Stimulated activated CD4-positive, alpha-beta T cell treated with anti-CD3 and anti-CD28 coated beads, Interleukin-1b, Interleukin-23, amount 100 ng/mL, for 24 hours (primary cell): ENCODE measurements at regions not wholly inside any gene's neighbourhood (a gene's known extent, or its start where the extent isn't known, plus 50 kb on each side); places are given as distances from the start of the nearest gene placed in this dataset.

ENCODE experiments used
- DNase-seq, 4 experiments: peaks; one replicate each; pipeline ENCODE4 v3.0.0-alpha.2; 2020; ENCODE audit warnings: low read depth in 4 of 4, low spot score in 1 of 4

DNA sequence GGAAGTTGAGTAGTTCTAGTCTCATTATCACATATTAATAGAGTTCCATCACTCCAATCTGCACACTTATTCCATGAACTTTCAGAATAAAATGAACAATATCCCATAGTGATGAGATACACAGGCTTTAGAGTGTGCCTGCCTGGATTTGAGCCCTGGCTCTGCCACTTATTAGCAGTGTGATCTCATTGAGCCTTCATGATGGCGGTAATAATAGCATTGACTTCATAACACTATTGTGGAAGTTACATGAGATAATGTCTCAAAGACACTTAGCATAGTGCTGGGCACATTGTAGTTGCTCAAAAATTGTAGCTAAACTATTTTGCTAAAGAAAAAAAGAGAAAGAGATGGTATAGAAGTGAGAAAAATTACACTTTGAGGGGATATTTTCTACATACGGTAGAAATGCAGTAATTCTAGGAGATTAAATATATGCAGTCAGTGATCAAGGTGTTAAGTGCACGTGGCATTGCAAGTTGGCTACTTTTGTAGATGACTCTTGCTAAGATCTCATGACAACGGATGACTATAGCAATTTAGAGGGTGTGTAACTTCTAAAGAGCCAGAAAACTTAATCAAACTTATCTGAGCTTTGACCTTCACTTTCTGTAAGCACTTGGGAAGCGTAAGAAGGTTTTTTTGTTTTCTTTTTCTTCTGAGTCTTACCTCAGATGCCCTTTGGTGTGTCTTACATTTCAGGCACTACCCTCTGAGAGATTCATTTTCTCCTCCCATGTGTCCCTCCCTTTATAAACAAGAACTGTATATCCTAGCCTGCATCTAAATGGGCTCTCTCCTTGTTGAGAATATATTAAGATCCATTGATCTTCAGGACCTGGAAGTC lies 380.6 kb upstream of the NR3C2 start:
- DNase-seq = no peak

DNA sequence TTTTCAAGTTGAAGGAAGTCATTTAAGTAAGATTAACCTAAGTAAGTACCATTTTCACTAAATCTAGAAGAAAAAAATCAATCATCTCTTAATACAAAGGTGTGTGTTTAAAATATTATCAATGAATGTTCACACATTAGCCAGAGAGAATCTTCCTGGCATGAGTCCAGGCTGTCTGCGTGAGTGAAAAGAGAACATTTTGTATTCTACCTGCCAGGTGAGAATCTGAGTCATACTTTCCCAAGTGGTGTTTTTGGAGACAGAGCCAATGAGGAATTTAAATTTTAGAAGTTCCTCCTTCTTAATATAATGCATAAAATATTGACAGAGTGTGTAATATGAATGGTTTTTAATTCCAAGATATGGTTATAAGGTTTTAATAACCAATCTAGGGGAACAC lies 371.8 kb upstream of the NR3C2 start:
- no peak for DNase-seq

DNA sequence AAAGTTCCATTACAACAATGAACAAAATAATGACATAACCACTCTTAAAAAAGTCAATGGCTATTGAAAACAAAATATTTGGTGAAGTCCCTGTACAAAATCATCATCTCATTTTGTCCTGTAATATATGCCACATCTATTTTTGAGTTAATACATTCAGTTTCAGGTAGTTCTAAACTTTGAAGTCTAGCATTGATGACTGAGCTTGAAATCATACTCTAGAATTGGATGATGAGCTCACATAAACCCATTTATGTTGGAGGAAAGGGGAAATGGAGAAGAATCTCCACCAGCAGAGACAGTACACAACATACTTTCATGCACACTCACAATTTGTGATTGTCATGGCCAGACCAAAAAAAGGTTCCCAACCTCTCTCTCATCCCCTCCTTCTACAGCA lies 371.1 kb upstream of the NR3C2 start:
- no peak for DNase-seq

GRCh38 chr4:148812101-148812500 lies 369.9 kb upstream of the NR3C2 start:
- no peak for DNase-seq

GRCh38 chr4:148810461-148810860 lies 368.2 kb upstream of the NR3C2 start:
- no peak for DNase-seq

- no peak for DNase-seq
Observed at GRCh38 chr4:148808416-148808815, 366.2 kb upstream of the NR3C2 start.

DNA sequence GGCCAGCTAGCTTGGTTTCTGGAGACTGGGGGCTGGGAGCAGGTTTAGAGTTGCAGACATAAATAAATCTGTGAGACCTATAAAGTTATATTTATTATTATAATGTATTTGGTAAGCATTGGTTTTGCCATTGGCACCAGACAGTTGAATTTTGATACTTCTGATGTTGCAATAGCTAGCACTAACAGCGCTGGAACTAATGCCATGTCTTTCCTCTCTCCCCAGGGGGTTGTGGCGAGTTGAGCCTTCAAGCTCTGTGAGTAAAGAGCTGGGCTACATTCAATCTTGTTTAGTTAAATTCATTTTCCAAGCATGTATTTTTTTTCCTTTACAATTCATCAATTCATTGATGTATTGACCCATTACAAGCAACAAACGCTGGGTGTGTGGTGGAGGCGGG lies 358.7 kb upstream of the NR3C2 start:
- no peak for DNase-seq

DNA sequence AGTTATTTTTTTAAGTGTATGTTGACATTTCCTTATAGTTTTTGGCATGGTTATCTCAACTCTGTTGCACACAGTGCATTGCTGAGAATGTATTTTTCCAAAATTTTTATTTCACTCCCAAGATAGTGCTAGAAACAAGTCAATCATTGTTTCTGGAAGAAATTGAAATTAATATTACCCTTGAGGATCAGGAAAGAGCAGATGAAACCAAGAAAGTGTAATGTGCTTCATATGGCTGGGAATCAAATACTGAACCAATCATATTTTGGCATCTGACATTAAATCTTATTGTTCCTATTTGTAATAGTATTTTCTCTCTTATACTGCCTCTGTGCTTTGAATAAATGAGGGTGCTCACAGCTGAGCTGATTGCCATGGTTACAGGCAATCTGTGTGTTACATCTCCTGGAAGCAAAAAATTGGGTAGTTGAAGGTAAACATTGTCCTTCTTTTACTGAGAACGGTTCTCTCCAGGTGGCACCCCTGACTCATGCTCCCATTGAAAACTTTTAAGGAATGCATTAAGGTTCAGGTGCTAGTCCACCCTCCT lies 358.2 kb upstream of the NR3C2 start:
- DNase-seq = no peak

- no peak for DNase-seq
Observed at GRCh38 chr4:148795156-148795864, 353.1 kb upstream of the NR3C2 start.

DNA sequence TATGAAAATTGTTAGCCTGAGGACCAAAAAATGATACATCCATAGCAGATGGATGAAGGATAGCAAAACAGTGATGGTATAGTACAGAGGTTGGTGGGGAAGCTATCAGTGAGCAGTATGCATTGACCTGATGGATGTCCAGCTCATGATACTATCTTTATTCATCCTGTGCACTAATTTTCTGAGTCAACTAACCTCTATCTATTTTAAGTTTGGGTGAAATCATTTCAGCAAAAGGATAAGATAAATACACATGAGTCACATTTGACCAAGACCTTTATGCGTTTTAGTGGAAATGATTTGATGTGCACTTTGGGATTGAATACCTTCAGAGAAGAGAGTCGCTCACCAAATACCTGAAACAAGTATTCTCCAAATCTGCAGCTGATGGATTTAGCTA lies 351.0 kb upstream of the NR3C2 start:
- no peak for DNase-seq

GRCh38 chr4:148790691-148791090 lies 348.5 kb upstream of the NR3C2 start:
- DNase-seq = no peak

DNA sequence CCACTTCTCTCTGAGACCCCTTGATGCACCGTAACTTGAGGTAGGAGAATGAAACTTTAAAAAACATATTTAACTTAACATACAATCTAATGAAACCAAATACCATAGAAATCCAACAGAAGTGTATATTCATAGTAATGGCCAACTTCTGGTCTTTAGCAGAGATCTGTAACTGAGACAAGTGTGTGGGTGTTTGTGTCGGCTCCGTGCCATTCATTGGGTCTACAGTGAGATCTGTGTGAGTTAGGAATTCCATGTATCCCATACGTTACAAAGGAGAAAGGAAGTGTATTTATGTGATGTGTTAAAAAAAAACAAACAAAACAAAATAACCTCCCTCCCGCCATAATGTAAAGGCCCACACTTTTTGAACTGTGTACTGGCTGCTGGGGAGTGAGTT lies 348.0 kb upstream of the NR3C2 start:
- no peak for DNase-seq

DNA sequence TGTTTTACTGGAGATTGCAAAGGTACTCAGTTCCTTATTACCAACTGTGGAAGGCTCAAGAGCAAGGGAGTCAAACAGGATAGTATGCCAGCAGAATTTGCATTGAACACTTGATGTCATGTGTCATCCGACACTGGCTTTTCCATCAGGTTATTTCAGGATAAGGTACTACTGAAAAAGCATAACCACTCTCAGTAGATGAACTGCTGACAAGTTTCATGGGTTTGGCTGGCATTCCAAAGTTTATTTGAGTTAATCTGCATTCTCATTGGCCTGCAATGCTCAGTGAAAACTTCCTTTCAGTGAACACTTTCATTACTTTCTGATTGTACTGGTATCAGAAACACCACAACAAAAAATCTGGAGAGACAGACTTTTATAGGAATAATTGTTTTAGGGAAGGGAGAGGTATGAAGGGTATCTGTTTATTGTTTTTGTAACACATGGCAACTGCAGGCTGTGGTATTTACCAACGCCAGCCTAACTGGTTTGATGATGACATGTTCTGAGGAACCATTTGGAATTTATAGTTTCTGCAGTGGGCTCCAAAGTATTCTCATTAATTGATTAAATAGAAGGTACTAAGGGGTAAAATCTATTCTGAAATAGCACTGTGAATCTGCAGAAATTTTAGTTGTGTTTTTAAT lies 345.7 kb upstream of the NR3C2 start:
- DNase-seq = no peak

- DNase-seq = no peak
Observed at GRCh38 chr4:148787285-148787684, 345.1 kb upstream of the NR3C2 start.

DNA sequence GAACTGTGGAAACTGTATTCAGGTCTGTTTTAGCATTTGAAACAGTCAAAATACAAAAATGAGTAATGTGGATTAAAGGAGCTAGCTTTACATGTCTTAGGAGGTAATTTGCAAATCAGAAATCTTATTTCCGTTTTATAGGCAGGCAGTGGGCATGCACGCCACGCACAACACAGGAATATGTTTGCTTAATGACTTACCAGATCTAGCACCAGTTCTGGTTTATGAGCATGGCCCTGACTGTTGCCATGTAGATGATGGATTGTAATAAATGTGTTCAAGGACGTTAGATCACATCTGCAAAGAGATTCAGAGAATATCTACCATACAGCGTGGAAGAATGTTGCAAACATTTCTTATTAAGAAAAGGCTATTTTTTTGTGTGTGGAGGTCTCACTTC lies 344.5 kb upstream of the NR3C2 start:
- no peak for DNase-seq

DNA sequence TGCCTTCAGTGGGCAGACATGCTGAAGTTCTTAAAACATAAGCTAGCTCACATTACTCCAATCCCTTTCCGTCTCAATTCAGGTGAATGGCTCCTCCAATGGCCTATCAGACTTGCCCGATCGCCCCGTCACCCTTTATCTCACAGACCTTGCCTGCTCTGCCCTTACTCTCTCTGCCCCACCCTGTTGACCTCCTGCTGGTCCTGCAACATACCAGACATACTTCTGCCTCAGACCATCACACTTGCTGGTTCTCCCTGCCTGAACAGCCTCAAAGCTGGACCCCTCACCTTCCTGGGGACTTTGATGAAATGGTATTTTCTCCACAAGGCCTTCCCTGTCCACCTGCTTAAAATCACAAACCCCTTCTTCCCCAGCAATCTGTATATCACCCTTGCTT lies 340.1 kb upstream of the NR3C2 start:
- no peak for DNase-seq

- no peak for DNase-seq
Observed at GRCh38 chr4:148780426-148781005, 338.3 kb upstream of the NR3C2 start.

DNA sequence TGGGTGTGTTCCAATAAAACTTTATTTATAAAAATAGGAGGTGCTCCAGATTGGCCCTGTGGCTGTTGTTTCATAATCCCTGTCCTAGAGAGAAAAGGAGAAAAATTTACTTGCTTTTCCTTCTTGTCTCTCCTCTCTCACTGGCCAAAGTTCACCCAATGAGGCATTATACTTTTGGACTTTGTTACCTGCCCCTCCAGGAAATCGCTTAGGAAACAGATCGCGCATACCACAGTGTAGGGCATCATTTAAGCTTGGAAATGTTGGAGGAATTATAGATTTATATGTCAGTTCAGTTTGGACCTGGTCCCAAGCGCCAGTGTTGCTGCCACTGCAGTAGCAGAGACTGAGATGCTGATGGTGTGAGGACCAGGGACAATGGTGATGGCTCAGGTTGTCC lies 337.6 kb upstream of the NR3C2 start:
- DNase-seq = no peak

- no peak for DNase-seq
Observed at GRCh38 chr4:148778980-148779675, 336.9 kb upstream of the NR3C2 start.

GRCh38 chr4:148776941-148777340 lies 334.7 kb upstream of the NR3C2 start:
- no peak for DNase-seq

- no peak for DNase-seq
Observed at GRCh38 chr4:148774134-148774533, 331.9 kb upstream of the NR3C2 start.
